ENCODE measurements at regions not wholly inside any gene's neighbourhood (a gene's known extent, or its start where the extent isn't known, plus 50 kb on each side); places are given as distances from the start of the nearest gene placed in this dataset.
"Not testable (repeated sequence)": the region's sequence is repeated elsewhere in the genome, so short reads cannot be mapped to it uniquely, and the experiment has no call there.

- no peak overlapping the region for H3K27ac ChIP-seq
- no peaks in the 10 kb centered on the region for H3K36me3 ChIP-seq
- H3K9me3 ChIP-seq = no peaks in the 10 kb centered on the region
- no peaks in the 10 kb centered on the region for H3K27me3 ChIP-seq
- H3K4me3 ChIP-seq = no peak overlapping the region
- no peak for DNase-seq (ENCODE audit: low spot score in 2 of 2)
- H3K4me1 ChIP-seq = no peaks in the 10 kb centered on the region
- TF ChIP-seq POLR2AphosphoS5 (IDR thresholded peaks at IDR 0.05) = no peak
- no peak for TF ChIP-seq POLR2A (IDR thresholded peaks at IDR 0.05)
- no peak for TF ChIP-seq EP300 (IDR thresholded peaks at IDR 0.05)
These were observed 1648.0 kb downstream of the PCDH9 start for GRCh38 chr13:65582160-65582559.

- not testable (repeated sequence) for H3K4me1 ChIP-seq; H3K36me3 ChIP-seq; DNase-seq (ENCODE audit: low spot score in 2 of 2); H3K9me3 ChIP-seq; H3K27ac ChIP-seq; H3K4me3 ChIP-seq; H3K27me3 ChIP-seq
- whole genome bisulfite sequencing = 89% methylated on average over 5 of the region's 5 CpGs
These were observed 1665.6 kb downstream of the PCDH9 start for GRCh38 chr13:65564561-65564960.

GRCh38 chr13:65562305-65562704 lies 1667.8 kb downstream of the PCDH9 start:
- Histone ChIP-seq H3K27me3 (no peaks in the 10 kb centered on the region), H3K9me3 (peaks cover 4% of the 10 kb centered on the region), H3K4me1 (no peaks in the 10 kb centered on the region), H3K27ac (no peak overlapping the region), H3K4me3 (no peak overlapping the region), H3K36me3 (no peaks in the 10 kb centered on the region)
- WGBS = 90% methylated on average over 3 of the region's 3 CpGs
- no peak for DNase-seq (ENCODE audit: low spot score in 2 of 2)
- TF ChIP-seq POLR2AphosphoS5 (IDR thresholded peaks at IDR 0.05) = no peak
- TF ChIP-seq EP300 (IDR thresholded peaks at IDR 0.05) = no peak
- no peak for TF ChIP-seq POLR2A (IDR thresholded peaks at IDR 0.05)
- TF ChIP-seq CTCF (IDR thresholded peaks at IDR 0.05) = no peak

- TF ChIP-seq EP300 (IDR thresholded peaks at IDR 0.05) (no peak), POLR2A (IDR thresholded peaks at IDR 0.05) (no peak), POLR2AphosphoS5 (IDR thresholded peaks at IDR 0.05) (no peak)
- no peak for DNase-seq (ENCODE audit: low spot score in 2 of 2)
- H3K27ac ChIP-seq = no peak overlapping the region
- WGBS = 98% methylated on average over 1 of the region's 1 CpG
- no peaks in the 10 kb centered on the region for H3K27me3 ChIP-seq
- no peaks in the 10 kb centered on the region for H3K4me1 ChIP-seq
- no peak overlapping the region for H3K4me3 ChIP-seq
- peaks cover 4% of the 10 kb centered on the region for H3K9me3 ChIP-seq
- H3K36me3 ChIP-seq = no peaks in the 10 kb centered on the region
These were observed 1669.2 kb downstream of the PCDH9 start for GRCh38 chr13:65560936-65561335.

GRCh38 chr13:65555962-65556361 lies 1674.2 kb downstream of the PCDH9 start:
- 86% methylated on average over 2 of the region's 2 CpGs for WGBS
- Histone ChIP-seq H3K4me1 (no peaks in the 10 kb centered on the region), H3K4me3 (no peak overlapping the region), H3K9me3 (peaks cover 4% of the 10 kb centered on the region), H3K27ac (no peak overlapping the region), H3K27me3 (no peaks in the 10 kb centered on the region), H3K36me3 (no peaks in the 10 kb centered on the region)
- DNase-seq (ENCODE audit: low spot score in 2 of 2) = no peak
- TF ChIP-seq CTCF (IDR thresholded peaks at IDR 0.05) = no peak
- no peak for TF ChIP-seq EP300 (IDR thresholded peaks at IDR 0.05)
- TF ChIP-seq POLR2A (IDR thresholded peaks at IDR 0.05) = no peak
- TF ChIP-seq POLR2AphosphoS5 (IDR thresholded peaks at IDR 0.05) = no peak

GRCh38 chr13:65553096-65553727 lies 1676.9 kb downstream of the PCDH9 start:
- 66% methylated on average over 5 of the region's 5 CpGs for WGBS
- Histone ChIP-seq H3K27ac (no peak overlapping the region), H3K9me3 (no peaks in the 10 kb centered on the region), H3K36me3 (no peaks in the 10 kb centered on the region), H3K4me3 (no peak overlapping the region), H3K27me3 (no peaks in the 10 kb centered on the region), H3K4me1 (no peaks in the 10 kb centered on the region)
- no peak for TF ChIP-seq EP300 (IDR thresholded peaks at IDR 0.05)
- TF ChIP-seq CTCF (IDR thresholded peaks at IDR 0.05) = no peak
- no peak for TF ChIP-seq POLR2AphosphoS5 (IDR thresholded peaks at IDR 0.05)
- no peak for TF ChIP-seq POLR2A (IDR thresholded peaks at IDR 0.05)
- peak in 1 of 2 donors; percentile 24 for DNase-seq (ENCODE audit: low spot score in 2 of 2)

- Histone ChIP-seq H3K27me3 (no peaks in the 10 kb centered on the region), H3K9me3 (no peaks in the 10 kb centered on the region), H3K4me3 (no peak overlapping the region), H3K4me1 (no peaks in the 10 kb centered on the region), H3K36me3 (no peaks in the 10 kb centered on the region), H3K27ac (no peak overlapping the region)
- DNase-seq (ENCODE audit: low spot score in 2 of 2) = no peak
- TF ChIP-seq CTCF (IDR thresholded peaks at IDR 0.05) (no peak), POLR2AphosphoS5 (IDR thresholded peaks at IDR 0.05) (no peak), POLR2A (IDR thresholded peaks at IDR 0.05) (no peak), EP300 (IDR thresholded peaks at IDR 0.05) (no peak)
These were observed 1678.9 kb downstream of the PCDH9 start for GRCh38 chr13:65551208-65551607.

Data from suprapubic skin (tissue), 4 donors.